H1 (cell line): ENCODE measurements at regions not wholly inside any gene's neighbourhood (a gene's known extent, or its start where the extent isn't known, plus 50 kb on each side); places are given as distances from the start of the nearest gene placed in this dataset.

Experiments
- CTCF ChIA-PET: fragments of 300-600 bp; sonication (Branson Sonifier 250); formaldehyde crosslinking; loops from one replicate; lab custom pipeline; 2021; ENCODE audit not compliant: partially characterized antibody; lab: Charles Lee
- POLR2A ChIA-PET: fragments of 300-600 bp; sonication (Branson Sonifier 250); formaldehyde crosslinking; loops from one replicate; lab custom pipeline; 2021; ENCODE audit warnings: inconsistent platforms; ENCODE audit not compliant: partially characterized antibody; lab: Charles Lee
- DNase-seq, 2 experiments: peaks; one replicate each; pipeline versions ENCODE4 v3.0.0 to v3.0.0-alpha.2; 2010 to 2022; ENCODE audit warnings: low spot score in 2 of 2, low read depth in 1 of 2, mixed read lengths in 1 of 2
- FAIRE-seq: peaks from 2 replicates; lab custom pipeline; 2011; peaks lifted over from hg19 to GRCh38; lab: Jason Lieb, UNC
- H2AFZ ChIP-seq: 2 replicates; pipeline ENCODE4 v1.8.1; 2012; ENCODE audit warnings: low read length, inconsistent platforms
- H2AK5ac ChIP-seq: 2 replicates; pipeline ENCODE4 v1.6.1; 2013; ENCODE audit warnings: low read depth, low read length
- H2BK120ac ChIP-seq: replicated peaks from 2 replicates; pipeline ENCODE3; 2013; ENCODE audit warnings: low read depth, low read length, inconsistent platforms
- H2BK12ac ChIP-seq: 2 replicates; pipeline ENCODE4 v1.6.1; 2013; ENCODE audit warnings: low read depth, low read length
- H2BK15ac ChIP-seq: 2 replicates; pipeline ENCODE4 v1.6.1; 2013; ENCODE audit warnings: low read length
- H2BK20ac ChIP-seq: 2 replicates; pipeline ENCODE4 v1.6.1; 2013; ENCODE audit warnings: low read length
- H2BK5ac ChIP-seq: 2 replicates; pipeline ENCODE4 v1.6.1; 2013; ENCODE audit warnings: low read depth, low read length
- H3K14ac ChIP-seq: 2 replicates; pipeline ENCODE4 v1.6.1; 2013; ENCODE audit warnings: inconsistent platforms; ENCODE audit not compliant: insufficient read length
- H3K18ac ChIP-seq: 2 replicates; pipeline ENCODE4 v1.6.1; 2013; ENCODE audit warnings: low read length; ENCODE audit errors: extremely low read depth
- H3K23ac ChIP-seq: 2 replicates; pipeline ENCODE4 v1.6.1; 2013; ENCODE audit warnings: inconsistent platforms; ENCODE audit not compliant: insufficient read length
- H3K23me2 ChIP-seq: 2 replicates; pipeline ENCODE4 v1.6.1; 2013; ENCODE audit warnings: low read depth, low read length
- H3K27ac ChIP-seq: 2 replicates; pipeline ENCODE4 v1.6.1; 2011; ENCODE audit warnings: low read depth, low read length, inconsistent platforms
- H3K27me3 ChIP-seq, 4 experiments: replicated peaks in 1 of 4; 1 replicate in 1 of 4; 2 replicates in 3 of 4; pipeline versions ENCODE4 v1.6.1 to v1.8.1; 2011 to 2013; ENCODE audit warnings: low read length in 3 of 4, mild to moderate bottlenecking in 3 of 4, inconsistent platforms in 2 of 4, mixed read lengths in 2 of 4, moderate library complexity in 1 of 4; ENCODE audit not compliant: control insufficient read depth in 3 of 4, insufficient read depth in 3 of 4; ENCODE audit errors: extremely low read depth in 1 of 4
- H3K36me3 ChIP-seq, 4 experiments: 2 replicates each; pipeline versions ENCODE4 v1.6.1 to v1.8.1; 2011 to 2013; ENCODE audit warnings: mild to moderate bottlenecking in 4 of 4, low read length in 3 of 4, moderate library complexity in 2 of 4, control low read depth in 1 of 4, inconsistent platforms in 1 of 4; ENCODE audit not compliant: insufficient read depth in 4 of 4, control insufficient read depth in 2 of 4
- H3K4ac ChIP-seq: replicated peaks from 2 replicates; pipeline ENCODE3; 2013; ENCODE audit warnings: low read length, low read depth, mixed read lengths, inconsistent platforms; ENCODE audit not compliant: insufficient read length
- H3K4me1 ChIP-seq, 4 experiments: replicated peaks in 1 of 4; 1 replicate in 1 of 4; 2 replicates in 3 of 4; pipeline versions ENCODE4 v1.6.1 to v1.8.1; 2011 to 2013; ENCODE audit warnings: low read length in 3 of 4, inconsistent platforms in 2 of 4, mixed read lengths in 1 of 4; ENCODE audit not compliant: insufficient read depth in 4 of 4, control insufficient read depth in 3 of 4
- H3K4me2 ChIP-seq, 2 experiments: 2 replicates each; pipeline versions ENCODE4 v1.6.1 to v1.8.1; 2011 to 2013; ENCODE audit warnings: low read depth in 2 of 2, low read length in 2 of 2, control low read depth in 1 of 2, inconsistent platforms in 1 of 2, mild to moderate bottlenecking in 1 of 2; ENCODE audit not compliant: insufficient read depth in 1 of 2
- H3K4me3 ChIP-seq, 4 experiments: fragments of 200-600, 300-600 bp in 1 of 4; sonication (generic), shearing (Covaris generic), sonication (Bioruptor Twin) in 1 of 4; 2 replicates each; pipeline versions ENCODE4 v1.5.1 to v1.8.1; 2011 to 2016; ENCODE audit warnings: low read length in 4 of 4, low read depth in 3 of 4, control low read depth in 2 of 4, inconsistent platforms in 2 of 4, mild to moderate bottlenecking in 2 of 4, mixed read lengths in 1 of 4, moderate library complexity in 1 of 4; ENCODE audit not compliant: insufficient read depth in 2 of 4; ENCODE audit errors: extremely low read depth in 1 of 4
- H3K56ac ChIP-seq: replicated peaks from 2 replicates; pipeline ENCODE3; 2013; ENCODE audit warnings: low read depth, mild to moderate bottlenecking, mixed read lengths, low read length, inconsistent platforms; ENCODE audit not compliant: insufficient read length
- H3K79me1 ChIP-seq: 2 replicates; pipeline ENCODE4 v1.6.1; 2013; ENCODE audit warnings: low read depth, low read length, control low read depth
- H3K79me2 ChIP-seq, 2 experiments: 2 replicates each; pipeline versions ENCODE4 v1.6.1 to v1.8.1; 2012 to 2013; ENCODE audit warnings: low read length in 2 of 2, mild to moderate bottlenecking in 2 of 2, inconsistent platforms in 1 of 2; ENCODE audit not compliant: insufficient read depth in 2 of 2, control insufficient read depth in 1 of 2
- H3K9ac ChIP-seq, 4 experiments: replicated peaks in 1 of 4; 1 replicate in 1 of 4; 2 replicates in 3 of 4; pipeline versions ENCODE4 v1.6.1 to v1.8.1; 2011 to 2013; ENCODE audit warnings: low read depth in 3 of 4, low read length in 3 of 4, control low read depth in 2 of 4, mild to moderate bottlenecking in 2 of 4, moderate library complexity in 2 of 4, inconsistent platforms in 1 of 4; ENCODE audit errors: extremely low read depth in 1 of 4
- H3K9me3 ChIP-seq, 2 experiments: 2 replicates each; pipeline versions ENCODE4 v1.6.1 to v1.8.1; 2012 to 2013; ENCODE audit warnings: mild to moderate bottlenecking in 2 of 2, moderate library complexity in 2 of 2, control low read depth in 1 of 2, inconsistent platforms in 1 of 2, low read depth in 1 of 2, low read length in 1 of 2, mixed read lengths in 1 of 2; ENCODE audit not compliant: insufficient read depth in 2 of 2
- H4K20me1 ChIP-seq, 2 experiments: replicated peaks in 1 of 2; 2 replicates each; pipeline versions ENCODE3 to v1.8.1; 2011 to 2013; ENCODE audit warnings: inconsistent platforms in 2 of 2, low read length in 2 of 2, mild to moderate bottlenecking in 1 of 2; ENCODE audit not compliant: insufficient read depth in 2 of 2, control insufficient read depth in 1 of 2
- H4K5ac ChIP-seq: 2 replicates; pipeline ENCODE4 v1.6.1; 2013; ENCODE audit warnings: low read length, low read depth, mixed read lengths, inconsistent platforms; ENCODE audit not compliant: insufficient read length
- H4K8ac ChIP-seq: 2 replicates; pipeline ENCODE4 v1.8.0; 2013; ENCODE audit warnings: mild to moderate bottlenecking, moderate library complexity, low read length, inconsistent platforms; ENCODE audit not compliant: insufficient read depth; ENCODE audit errors: extremely low read depth
- H4K91ac ChIP-seq: replicated peaks from 2 replicates; pipeline ENCODE3; 2013; ENCODE audit warnings: low read length, mixed read lengths, inconsistent platforms; ENCODE audit not compliant: insufficient read length
- CTBP2 ChIP-seq: IDR thresholded peaks from 2 replicates; pipeline ENCODE4 v1.7.0; 2011; ENCODE audit warnings: borderline replicate concordance, mild to moderate bottlenecking, moderate library complexity, mixed read lengths, low read length; ENCODE audit not compliant: insufficient read depth, insufficient read length
- RAD21 ChIP-seq, 2 experiments: IDR thresholded peaks in 1 of 2; conservative IDR thresholded peaks in 1 of 2; 2 replicates each; pipeline ENCODE4 v1.6.1; 2011; ENCODE audit warnings: low read depth in 2 of 2, low read length in 2 of 2, improper control_type of control experiment in 1 of 2, inconsistent platforms in 1 of 2, mild to moderate bottlenecking in 1 of 2, moderate library complexity in 1 of 2
- RBBP5 ChIP-seq: IDR thresholded peaks from 2 replicates; pipeline ENCODE4 v1.7.1; 2012; ENCODE audit warnings: low read depth, mild to moderate bottlenecking, inconsistent platforms, low read length, moderate library complexity, borderline replicate concordance
- WGBS, 2 experiments: shearing (Covaris generic) in 1 of 2; methylation state at CpG; one replicate each; pipeline versions ENCODE4 v1.1.6 to v1.1.7; 2013 to 2015; ENCODE audit warnings: low lambda C conversion rate in 2 of 2, mixed read lengths in 2 of 2, inconsistent platforms in 1 of 2, low coverage in 1 of 2, missing lambda C conversion rate in 1 of 2; ENCODE audit not compliant: insufficient replicate concordance in 2 of 2, insufficient coverage in 1 of 2, insufficient read length in 1 of 2; ENCODE audit errors: extremely low coverage in 1 of 2, missing lambda C conversion rate in 1 of 2; 5-methylcytosine and 5-hydroxymethylcytosine counted together
- TF ChIP-seq, protein P1 (sequence below): IDR thresholded peaks from 2 replicates; pipeline ENCODE4 v1.6.1; 2011; ENCODE audit warnings: low read length, improper control_type of control experiment
- TF ChIP-seq, protein P2 (sequence below), 3 experiments: IDR thresholded peaks; 1 replicate in 2 of 3; 2 replicates in 1 of 3; pipeline versions ENCODE4 v1.5.1 to v1.6.1; 2011; ENCODE audit warnings: low read length in 3 of 3, mild to moderate bottlenecking in 3 of 3, inconsistent platforms in 2 of 3, low read depth in 1 of 3, moderate library complexity in 1 of 3; ENCODE audit not compliant: insufficient read depth in 1 of 3; ENCODE audit errors: control extremely low read depth in 1 of 3

DNA sequence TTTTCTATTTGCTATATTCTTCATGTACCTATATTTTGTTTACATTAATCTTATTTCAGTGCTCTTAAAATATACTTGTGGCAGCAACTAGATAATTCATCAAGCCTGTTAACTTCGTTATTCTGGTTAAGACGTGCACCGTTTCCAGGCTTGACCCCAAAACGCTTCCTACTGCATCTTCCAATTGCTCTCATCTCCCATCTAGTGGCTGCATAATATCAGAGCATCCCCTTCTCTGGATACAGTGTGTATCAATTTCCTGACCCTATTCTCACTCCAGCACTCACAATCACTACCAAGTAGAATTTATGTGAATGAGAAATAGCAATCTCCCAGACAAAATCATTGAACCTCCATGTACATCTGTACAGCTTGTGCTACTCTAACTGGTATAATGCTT, 1280.3 kb upstream of the B3GALT2 start:
- H3K23me2 ChIP-seq = no peaks in the 10 kb centered on the region
- no peak overlapping the region for H4K8ac ChIP-seq
- CTCF ChIA-PET = interaction anchor here (0.6 to 0.8 kb wide), 4 partner anchors 20 to 154 kb away, joined by 3 read pairs; no protein-coding TSS in a partner anchor
- WGBS, 2 experiments = 81% methylated on average over 4 of the region's 4 CpGs; no CpG with 5 or more reads in 1 of the 2 experiments
- POLR2A ChIA-PET = no interaction called here
- H3K79me2 ChIP-seq = no peaks in the 10 kb centered on the region
- no peak overlapping the region for H3K9ac ChIP-seq
- no peak overlapping the region for H3K4ac ChIP-seq
- no peak overlapping the region for H2BK5ac ChIP-seq
- H3K56ac ChIP-seq = no peak overlapping the region
- no peak overlapping the region for H4K91ac ChIP-seq
- no peak overlapping the region for H3K14ac ChIP-seq
- no peak overlapping the region for H3K23ac ChIP-seq
- no peak overlapping the region for H2BK12ac ChIP-seq
- no peak overlapping the region for H3K27ac ChIP-seq
- H3K36me3 ChIP-seq = no peaks in the 10 kb centered on the region
- no peaks in the 10 kb centered on the region for H3K4me1 ChIP-seq
- H2BK20ac ChIP-seq = no peak overlapping the region
- H4K20me1 ChIP-seq = no peaks in the 10 kb centered on the region
- no peaks in the 10 kb centered on the region for H3K27me3 ChIP-seq
- no peak overlapping the region for H3K4me2 ChIP-seq
- H3K18ac ChIP-seq = no peak overlapping the region
- no peak overlapping the region for H2AK5ac ChIP-seq
- H3K4me3 ChIP-seq = no peak overlapping the region
- no peak overlapping the region for H2BK15ac ChIP-seq
- DNase-seq (no peak), FAIRE-seq (no peak)
- H2BK120ac ChIP-seq = no peak overlapping the region
- no peaks in the 10 kb centered on the region for H3K79me1 ChIP-seq
- H2AFZ ChIP-seq = no peak overlapping the region
- no peak overlapping the region for H4K5ac ChIP-seq
- H3K9me3 ChIP-seq = no peaks in the 10 kb centered on the region
- TF ChIP-seq, protein P1, sequence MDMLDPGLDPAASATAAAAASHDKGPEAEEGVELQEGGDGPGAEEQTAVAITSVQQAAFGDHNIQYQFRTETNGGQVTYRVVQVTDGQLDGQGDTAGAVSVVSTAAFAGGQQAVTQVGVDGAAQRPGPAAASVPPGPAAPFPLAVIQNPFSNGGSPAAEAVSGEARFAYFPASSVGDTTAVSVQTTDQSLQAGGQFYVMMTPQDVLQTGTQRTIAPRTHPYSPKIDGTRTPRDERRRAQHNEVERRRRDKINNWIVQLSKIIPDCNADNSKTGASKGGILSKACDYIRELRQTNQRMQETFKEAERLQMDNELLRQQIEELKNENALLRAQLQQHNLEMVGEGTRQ = no peak
- TF ChIP-seq, protein P2, sequence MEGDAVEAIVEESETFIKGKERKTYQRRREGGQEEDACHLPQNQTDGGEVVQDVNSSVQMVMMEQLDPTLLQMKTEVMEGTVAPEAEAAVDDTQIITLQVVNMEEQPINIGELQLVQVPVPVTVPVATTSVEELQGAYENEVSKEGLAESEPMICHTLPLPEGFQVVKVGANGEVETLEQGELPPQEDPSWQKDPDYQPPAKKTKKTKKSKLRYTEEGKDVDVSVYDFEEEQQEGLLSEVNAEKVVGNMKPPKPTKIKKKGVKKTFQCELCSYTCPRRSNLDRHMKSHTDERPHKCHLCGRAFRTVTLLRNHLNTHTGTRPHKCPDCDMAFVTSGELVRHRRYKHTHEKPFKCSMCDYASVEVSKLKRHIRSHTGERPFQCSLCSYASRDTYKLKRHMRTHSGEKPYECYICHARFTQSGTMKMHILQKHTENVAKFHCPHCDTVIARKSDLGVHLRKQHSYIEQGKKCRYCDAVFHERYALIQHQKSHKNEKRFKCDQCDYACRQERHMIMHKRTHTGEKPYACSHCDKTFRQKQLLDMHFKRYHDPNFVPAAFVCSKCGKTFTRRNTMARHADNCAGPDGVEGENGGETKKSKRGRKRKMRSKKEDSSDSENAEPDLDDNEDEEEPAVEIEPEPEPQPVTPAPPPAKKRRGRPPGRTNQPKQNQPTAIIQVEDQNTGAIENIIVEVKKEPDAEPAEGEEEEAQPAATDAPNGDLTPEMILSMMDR (IDR thresholded peaks at IDR 0.05; ENCODE audit: control extremely low read depth in 1 of 3, insufficient read depth in 1 of 3, low read depth in 1 of 3, low read length in 3 of 3) = peak in 2 of 3 experiments; percentile 25 to 50; a peak in 2 of 4 replicates
- TF ChIP-seq CTBP2 (no peak), RAD21 (IDR thresholded peaks at IDR 0.05 in 1 of 2, conservative IDR thresholded peaks at IDR 0.05 in 1 of 2; ENCODE audit: low read depth in 2 of 2, low read length in 2 of 2) (peak; percentile 52 to 59), RBBP5 (no peak)
